Tibial nerve (tissue), 4 donors: ENCODE measurements at regions not wholly inside any gene's neighbourhood (a gene's known extent, or its start where the extent isn't known, plus 50 kb on each side); places are given as distances from the start of the nearest gene placed in this dataset.

Experiments used
- DNase-seq, 2 donors: peaks; one replicate each; pipeline ENCODE4 v3.0.0-alpha.2; 2019; ENCODE audit warnings: low spot score in 2 of 2
- H3K27ac ChIP-seq, 4 donors: fragments of 200-600 bp; sonication (generic) in 3 of 4; one replicate each; pipeline ENCODE4 v1.5.1; 2017 to 2019; ENCODE audit warnings: mild to moderate bottlenecking in 1 of 4
- H3K27me3 ChIP-seq, 2 donors: fragments of 200-600 bp; sonication (generic) in 1 of 2; one replicate each; pipeline versions ENCODE4 v1.5.1 to v1.6.0; 2017 to 2019
- H3K36me3 ChIP-seq, 3 donors: fragments of 200-600 bp; sonication (generic); one replicate each; pipeline ENCODE4 v1.5.1; 2018 to 2019
- H3K4me1 ChIP-seq, 4 donors: fragments of 200-600 bp; sonication (generic) in 3 of 4; one replicate each; pipeline ENCODE4 v1.5.1; 2017 to 2019
- H3K4me3 ChIP-seq, 4 donors: fragments of 200-600 bp; sonication (generic) in 3 of 4; one replicate each; pipeline ENCODE4 v1.5.1; 2017 to 2019; ENCODE audit warnings: mild to moderate bottlenecking in 1 of 4, moderate library complexity in 1 of 4
- H3K9me3 ChIP-seq, 4 donors: fragments of 200-600 bp; sonication (generic) in 3 of 4; one replicate each; pipeline ENCODE4 v1.5.1; 2017 to 2019
- EP300 ChIP-seq, 2 donors: sonication (generic); formaldehyde crosslinking; IDR thresholded peaks; one replicate each; pipeline ENCODE4 v1.6.1; 2017; ENCODE audit warnings: antibody characterized with exemption in 2 of 2, mild to moderate bottlenecking in 1 of 2
- POLR2A ChIP-seq, 2 donors: fragments of 450-650 bp; IDR thresholded peaks; one replicate each; pipeline ENCODE4 v1.6.1; 2017; ENCODE audit warnings: antibody characterized with exemption in 2 of 2, mild to moderate bottlenecking in 2 of 2, moderate library complexity in 2 of 2
- WGBS, 2 donors: methylation state at CpG; one replicate each; pipeline ENCODE4 v1.1.5; 2018; 5-methylcytosine and 5-hydroxymethylcytosine counted together
- TF ChIP-seq, protein P1 (sequence below), 5 experiments: fragments of 200-600 bp in 3 of 5; fragments of 450-650 bp in 2 of 5; sonication (generic) in 3 of 5; IDR thresholded peaks; one replicate each; pipeline ENCODE4 v1.5.1; 2016 to 2019; ENCODE audit warnings: antibody characterized with exemption in 5 of 5, mild to moderate bottlenecking in 3 of 5, moderate library complexity in 2 of 5

- DNase-seq, result no peak
- H3K4me3 ChIP-seq, result no peak overlapping the region
- H3K27me3 ChIP-seq, result no peaks in the 10 kb centered on the region
- no peaks in the 10 kb centered on the region for H3K4me1 ChIP-seq
- H3K9me3 ChIP-seq, result no peaks in the 10 kb centered on the region
- H3K27ac ChIP-seq, result no peak overlapping the region
- 74 to 80% methylated on average over 4 of the region's 4 CpGs for WGBS, 2 donors
- TF ChIP-seq, protein P1, sequence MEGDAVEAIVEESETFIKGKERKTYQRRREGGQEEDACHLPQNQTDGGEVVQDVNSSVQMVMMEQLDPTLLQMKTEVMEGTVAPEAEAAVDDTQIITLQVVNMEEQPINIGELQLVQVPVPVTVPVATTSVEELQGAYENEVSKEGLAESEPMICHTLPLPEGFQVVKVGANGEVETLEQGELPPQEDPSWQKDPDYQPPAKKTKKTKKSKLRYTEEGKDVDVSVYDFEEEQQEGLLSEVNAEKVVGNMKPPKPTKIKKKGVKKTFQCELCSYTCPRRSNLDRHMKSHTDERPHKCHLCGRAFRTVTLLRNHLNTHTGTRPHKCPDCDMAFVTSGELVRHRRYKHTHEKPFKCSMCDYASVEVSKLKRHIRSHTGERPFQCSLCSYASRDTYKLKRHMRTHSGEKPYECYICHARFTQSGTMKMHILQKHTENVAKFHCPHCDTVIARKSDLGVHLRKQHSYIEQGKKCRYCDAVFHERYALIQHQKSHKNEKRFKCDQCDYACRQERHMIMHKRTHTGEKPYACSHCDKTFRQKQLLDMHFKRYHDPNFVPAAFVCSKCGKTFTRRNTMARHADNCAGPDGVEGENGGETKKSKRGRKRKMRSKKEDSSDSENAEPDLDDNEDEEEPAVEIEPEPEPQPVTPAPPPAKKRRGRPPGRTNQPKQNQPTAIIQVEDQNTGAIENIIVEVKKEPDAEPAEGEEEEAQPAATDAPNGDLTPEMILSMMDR (IDR thresholded peaks at IDR 0.05), result no peak
- no peak for TF ChIP-seq EP300 (IDR thresholded peaks at IDR 0.05)
- TF ChIP-seq POLR2A (IDR thresholded peaks at IDR 0.05), result no peak
- no peaks in the 10 kb centered on the region for H3K36me3 ChIP-seq
Measured at GRCh38 chr9:11779971-11780370, 913.2 kb upstream of the TYRP1 start.

GRCh38 chr9:11792870-11793269 is 900.3 kb upstream of the TYRP1 start:
- no peaks in the 10 kb centered on the region for H3K4me1 ChIP-seq
- H3K27me3 ChIP-seq, result no peaks in the 10 kb centered on the region
- TF ChIP-seq EP300 (IDR thresholded peaks at IDR 0.05) (no peak), POLR2A (IDR thresholded peaks at IDR 0.05) (no peak)
- TF ChIP-seq, protein P1 (IDR thresholded peaks at IDR 0.05), result no peak
- no peaks in the 10 kb centered on the region for H3K9me3 ChIP-seq
- no peaks in the 10 kb centered on the region for H3K36me3 ChIP-seq
- DNase-seq, result no peak
- 91 to 97% methylated on average over 1 of the region's 1 CpG for WGBS, 2 donors
- H3K4me3 ChIP-seq, result no peak overlapping the region
- H3K27ac ChIP-seq, result no peak overlapping the region

GRCh38 chr9:11794984-11795383 is 898.2 kb upstream of the TYRP1 start:
- H3K4me1 ChIP-seq, result no peaks in the 10 kb centered on the region
- TF ChIP-seq, protein P1 (IDR thresholded peaks at IDR 0.05), result no peak
- TF ChIP-seq POLR2A (IDR thresholded peaks at IDR 0.05) (no peak), EP300 (IDR thresholded peaks at IDR 0.05) (no peak)
- WGBS, 2 donors, result 89 to 91% methylated on average over 5 of the region's 5 CpGs
- no peak overlapping the region for H3K4me3 ChIP-seq
- DNase-seq, result no peak
- H3K27me3 ChIP-seq, result no peaks in the 10 kb centered on the region
- no peaks in the 10 kb centered on the region for H3K9me3 ChIP-seq
- H3K27ac ChIP-seq, result no peak overlapping the region
- H3K36me3 ChIP-seq, result no peaks in the 10 kb centered on the region

DNA sequence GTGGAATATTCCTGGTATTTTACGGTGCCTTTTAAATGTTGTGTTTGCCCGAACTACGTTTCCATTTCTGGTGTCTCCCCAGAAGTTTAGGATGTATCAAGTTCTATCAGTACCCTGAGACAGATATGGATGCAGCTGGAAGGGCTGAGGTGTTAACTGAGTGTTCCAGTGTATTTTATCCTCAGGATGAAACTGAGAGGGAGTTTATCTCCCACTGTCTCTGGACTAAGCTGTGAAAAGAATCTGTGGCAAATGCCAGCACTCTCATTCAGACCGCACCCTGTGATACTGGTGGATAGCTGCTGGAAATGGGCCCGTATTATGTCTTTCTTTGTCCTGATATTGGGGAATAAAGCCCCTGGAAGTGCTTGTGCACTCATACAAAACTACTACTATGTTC is 887.2 kb upstream of the TYRP1 start:
- TF ChIP-seq EP300 (IDR thresholded peaks at IDR 0.05) (no peak), POLR2A (IDR thresholded peaks at IDR 0.05) (no peak)
- TF ChIP-seq, protein P1 (IDR thresholded peaks at IDR 0.05), result no peak
- H3K4me1 ChIP-seq, result no peaks in the 10 kb centered on the region
- H3K27me3 ChIP-seq, result no peaks in the 10 kb centered on the region
- no peak overlapping the region for H3K27ac ChIP-seq
- no peaks in the 10 kb centered on the region for H3K36me3 ChIP-seq
- WGBS, 2 donors, result 92 to 95% methylated on average over 5 of the region's 5 CpGs
- peaks cover 0 to 11% (median 0%) of the 10 kb centered on the region in 4 donors for H3K9me3 ChIP-seq
- DNase-seq, result no peak
- H3K4me3 ChIP-seq, result no peak overlapping the region

DNA sequence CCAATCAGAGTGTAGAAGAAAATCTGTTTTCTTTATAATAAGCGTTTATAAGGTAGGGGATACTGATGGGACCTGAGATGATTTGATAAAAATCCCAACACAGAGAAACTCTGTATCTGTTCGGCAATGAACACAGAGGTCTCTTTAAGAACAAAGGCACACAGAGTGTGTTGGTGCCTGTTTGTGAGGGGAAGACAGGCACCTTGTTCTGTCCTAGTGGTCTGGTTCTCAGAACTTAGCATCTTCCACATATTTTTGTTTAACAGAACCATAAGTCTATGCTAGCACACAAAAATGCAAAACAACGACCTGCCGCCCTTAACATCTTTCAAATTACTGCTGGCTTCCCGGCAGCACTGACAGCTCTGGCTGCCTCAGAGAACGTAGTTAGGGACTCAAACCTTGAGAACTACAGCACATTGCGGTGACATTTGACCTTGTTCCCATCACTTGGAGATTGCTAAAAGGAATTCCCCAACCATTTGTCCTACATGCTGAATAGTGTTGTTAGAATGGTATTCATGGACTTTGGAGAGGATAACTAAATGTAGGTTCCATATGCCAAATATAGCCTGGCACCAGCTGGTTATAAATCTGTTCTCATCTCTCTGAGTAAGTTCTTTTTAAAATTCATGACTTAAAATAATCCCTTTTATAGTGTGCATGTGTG is 871.7 kb upstream of the TYRP1 start:
- H3K9me3 ChIP-seq, result no peaks in the 10 kb centered on the region
- WGBS, 2 donors, result 46 to 47% methylated on average over 7 of the region's 7 CpGs
- TF ChIP-seq EP300 (IDR thresholded peaks at IDR 0.05) (no peak), POLR2A (IDR thresholded peaks at IDR 0.05) (no peak)
- TF ChIP-seq, protein P1 (IDR thresholded peaks at IDR 0.05), result no peak
- H3K4me3 ChIP-seq, result no peak overlapping the region
- H3K36me3 ChIP-seq, result no peaks in the 10 kb centered on the region
- no peak for DNase-seq
- no peak overlapping the region for H3K27ac ChIP-seq
- no peaks in the 10 kb centered on the region for H3K4me1 ChIP-seq
- no peaks in the 10 kb centered on the region for H3K27me3 ChIP-seq
